ENCODE measurements at regions not wholly inside any gene's neighbourhood (a gene's known extent, or its start where the extent isn't known, plus 50 kb on each side); places are given as distances from the start of the nearest gene placed in this dataset.
"Not testable (repeated sequence)": the region's sequence is repeated elsewhere in the genome, so short reads cannot be mapped to it uniquely, and the experiment has no call there.

DNA sequence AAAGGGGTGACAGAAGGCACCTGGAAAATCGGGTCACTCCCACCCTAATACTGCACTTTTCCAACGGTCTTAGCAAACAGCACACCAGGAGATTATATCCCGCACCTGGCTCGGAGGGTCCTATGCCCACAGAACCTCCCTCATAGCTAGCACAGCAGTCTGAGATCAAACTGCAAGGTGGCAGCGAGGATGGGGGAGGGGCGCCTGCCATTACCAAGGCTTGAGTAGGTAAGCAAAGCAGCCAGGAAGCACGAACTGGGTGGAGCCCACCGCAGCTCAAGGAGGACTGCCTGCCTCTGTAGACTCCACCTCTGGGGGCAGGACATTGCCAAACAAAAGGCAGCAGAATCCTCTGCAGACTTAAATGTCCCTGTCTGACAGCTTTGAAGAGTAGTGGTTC, 101.8 kb downstream of the TBX20 start:
- DNase-seq (ENCODE audit: low spot score): not testable (repeated sequence)
- WGBS: 88% methylated on average over 8 of the region's 8 CpGs

DNA sequence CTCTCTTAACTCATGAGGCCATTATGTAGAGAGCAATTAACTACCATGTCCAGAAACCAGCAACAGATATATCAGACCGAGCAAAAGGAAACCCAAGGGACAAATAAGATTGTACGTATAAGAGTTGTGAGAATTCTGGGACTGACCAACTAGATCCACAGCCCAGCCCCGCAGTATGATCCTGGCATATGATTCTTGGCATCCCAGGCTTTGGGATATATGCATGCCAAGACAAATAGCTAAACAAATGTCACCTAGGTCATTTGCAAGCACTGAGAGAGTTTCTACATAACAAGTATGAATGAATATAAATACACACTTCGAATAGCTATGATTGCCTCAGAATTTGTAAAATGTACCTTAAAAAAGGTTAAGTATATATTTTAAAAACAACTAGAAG, 105.9 kb downstream of the TBX20 start:
- not testable (repeated sequence) for H3K36me3 ChIP-seq (ENCODE audit: control insufficient read depth in 4 of 4, insufficient read depth in 3 of 4, low read depth in 1 of 4, low read length in 3 of 4); H3K27me3 ChIP-seq (ENCODE audit: control insufficient read depth in 4 of 4, insufficient read depth in 4 of 4, low read length in 3 of 4); H3K4me3 ChIP-seq (ENCODE audit: low read depth in 1 of 3, low read length in 3 of 3); H3K4me1 ChIP-seq (ENCODE audit: control insufficient read depth in 4 of 4, insufficient read depth in 4 of 4, low read length in 3 of 4); H3K27ac ChIP-seq (ENCODE audit: low read depth in 1 of 2, low read length in 2 of 2); H3K9ac ChIP-seq (ENCODE audit: low read depth in 1 of 2, low read length in 2 of 2); H3K9me3 ChIP-seq (ENCODE audit: control insufficient read depth in 4 of 4, low read length in 3 of 4); DNase-seq (ENCODE audit: low spot score)
- WGBS: 40% methylated on average over 4 of the region's 4 CpGs
- peak in 1 of 2 donors; percentile 26 for TF ChIP-seq RXRA (IDR thresholded peaks at IDR 0.05)

More for the DNA sequence above, 101.8 kb downstream of the TBX20 start:
- not testable (repeated sequence) for H3K4me3 ChIP-seq (ENCODE audit: low read depth in 1 of 3, low read length in 3 of 3); H3K9me3 ChIP-seq (ENCODE audit: control insufficient read depth in 4 of 4, low read length in 3 of 4); H3K4me1 ChIP-seq (ENCODE audit: control insufficient read depth in 4 of 4, insufficient read depth in 4 of 4, low read length in 3 of 4); H3K27me3 ChIP-seq (ENCODE audit: control insufficient read depth in 4 of 4, insufficient read depth in 4 of 4, low read length in 3 of 4); H3K9ac ChIP-seq (ENCODE audit: low read depth in 1 of 2, low read length in 2 of 2); H3K36me3 ChIP-seq (ENCODE audit: control insufficient read depth in 4 of 4, insufficient read depth in 3 of 4, low read depth in 1 of 4, low read length in 3 of 4); H3K27ac ChIP-seq (ENCODE audit: low read depth in 1 of 2, low read length in 2 of 2)

DNA sequence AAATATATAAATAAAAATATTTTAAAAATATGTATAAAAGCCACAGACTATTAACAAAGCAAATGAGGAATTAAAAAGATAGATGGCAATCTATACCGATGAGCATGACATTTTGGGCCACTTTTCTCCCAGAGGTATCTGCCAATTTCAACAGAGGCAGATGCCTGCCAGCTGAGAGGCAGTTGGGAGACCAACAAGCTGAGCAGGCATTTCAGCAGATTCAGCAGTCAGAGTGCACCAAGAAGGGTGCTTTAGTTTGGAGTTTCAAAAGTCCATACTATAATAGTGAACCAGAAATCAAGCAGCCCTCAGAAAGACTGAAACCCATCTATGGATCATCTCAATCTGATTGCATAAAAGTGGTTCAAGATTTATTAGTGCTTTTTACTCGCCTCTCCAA, 104.8 kb upstream of the DPY19L1 start:
- H3K4me3 ChIP-seq (ENCODE audit: low read depth in 1 of 3, low read length in 3 of 3); H3K36me3 ChIP-seq (ENCODE audit: control insufficient read depth in 4 of 4, insufficient read depth in 3 of 4, low read depth in 1 of 4, low read length in 3 of 4); H3K4me1 ChIP-seq (ENCODE audit: control insufficient read depth in 4 of 4, insufficient read depth in 4 of 4, low read length in 3 of 4); DNase-seq (ENCODE audit: low spot score); H3K9me3 ChIP-seq (ENCODE audit: control insufficient read depth in 4 of 4, low read length in 3 of 4); H3K9ac ChIP-seq (ENCODE audit: low read depth in 1 of 2, low read length in 2 of 2); H3K27me3 ChIP-seq (ENCODE audit: control insufficient read depth in 4 of 4, insufficient read depth in 4 of 4, low read length in 3 of 4); H3K27ac ChIP-seq (ENCODE audit: low read depth in 1 of 2, low read length in 2 of 2): not testable (repeated sequence)
- WGBS: 66% methylated on average over 2 of the region's 2 CpGs

DNA sequence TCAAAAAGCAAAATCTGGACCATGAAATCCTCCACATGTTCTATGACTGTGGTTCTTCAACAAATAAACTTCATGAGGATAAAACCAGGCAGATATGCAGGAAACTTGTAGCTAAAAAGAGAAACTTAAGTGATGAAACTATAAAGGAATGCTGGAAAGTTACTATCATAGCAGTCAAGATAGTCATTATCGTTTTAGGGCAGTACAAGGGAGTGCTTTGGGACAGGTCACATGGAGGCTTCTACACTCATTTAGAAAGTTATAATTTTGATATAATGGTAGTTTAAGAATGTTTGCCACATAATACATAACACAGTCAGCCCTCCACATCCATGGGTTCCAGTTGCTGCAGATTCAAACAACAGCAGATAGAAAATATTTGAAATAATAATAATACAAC, 102.0 kb upstream of the DPY19L1 start:
- not testable (repeated sequence) for DNase-seq (ENCODE audit: low spot score); H3K36me3 ChIP-seq (ENCODE audit: control insufficient read depth in 4 of 4, insufficient read depth in 3 of 4, low read depth in 1 of 4, low read length in 3 of 4); H3K9me3 ChIP-seq (ENCODE audit: control insufficient read depth in 4 of 4, low read length in 3 of 4); H3K4me1 ChIP-seq (ENCODE audit: control insufficient read depth in 4 of 4, insufficient read depth in 4 of 4, low read length in 3 of 4); H3K4me3 ChIP-seq (ENCODE audit: low read depth in 1 of 3, low read length in 3 of 3); H3K9ac ChIP-seq (ENCODE audit: low read depth in 1 of 2, low read length in 2 of 2); H3K27ac ChIP-seq (ENCODE audit: low read depth in 1 of 2, low read length in 2 of 2); H3K27me3 ChIP-seq (ENCODE audit: control insufficient read depth in 4 of 4, insufficient read depth in 4 of 4, low read length in 3 of 4)
- WGBS: 78% methylated on average over 1 of the region's 1 CpG

DNA sequence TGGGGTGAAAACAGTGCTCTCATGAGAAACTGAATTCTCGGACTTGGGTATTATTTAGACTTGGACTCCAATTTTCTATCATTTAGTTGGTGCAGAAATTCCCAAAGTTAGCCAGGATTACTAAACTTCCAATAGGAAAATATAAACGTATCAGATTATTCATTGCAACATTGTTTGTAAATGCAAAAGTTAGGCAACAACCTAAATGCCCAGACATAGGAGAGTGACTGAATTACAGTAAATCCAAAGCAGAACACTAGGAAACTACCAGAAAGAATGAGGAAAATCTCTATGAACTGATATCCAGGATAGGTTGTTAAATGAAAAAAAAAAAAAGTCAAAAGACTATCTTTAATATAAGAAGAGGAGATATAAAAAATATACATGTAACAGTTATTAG, 96.2 kb upstream of the DPY19L1 start:
- H3K9me3 ChIP-seq (ENCODE audit: control insufficient read depth in 4 of 4, low read length in 3 of 4); H3K36me3 ChIP-seq (ENCODE audit: control insufficient read depth in 4 of 4, insufficient read depth in 3 of 4, low read depth in 1 of 4, low read length in 3 of 4); H3K27me3 ChIP-seq (ENCODE audit: control insufficient read depth in 4 of 4, insufficient read depth in 4 of 4, low read length in 3 of 4); H3K4me3 ChIP-seq (ENCODE audit: low read depth in 1 of 3, low read length in 3 of 3); DNase-seq (ENCODE audit: low spot score); H3K9ac ChIP-seq (ENCODE audit: low read depth in 1 of 2, low read length in 2 of 2); H3K4me1 ChIP-seq (ENCODE audit: control insufficient read depth in 4 of 4, insufficient read depth in 4 of 4, low read length in 3 of 4); H3K27ac ChIP-seq (ENCODE audit: low read depth in 1 of 2, low read length in 2 of 2): not testable (repeated sequence)
- WGBS: 65% methylated on average over 2 of the region's 2 CpGs

DNA sequence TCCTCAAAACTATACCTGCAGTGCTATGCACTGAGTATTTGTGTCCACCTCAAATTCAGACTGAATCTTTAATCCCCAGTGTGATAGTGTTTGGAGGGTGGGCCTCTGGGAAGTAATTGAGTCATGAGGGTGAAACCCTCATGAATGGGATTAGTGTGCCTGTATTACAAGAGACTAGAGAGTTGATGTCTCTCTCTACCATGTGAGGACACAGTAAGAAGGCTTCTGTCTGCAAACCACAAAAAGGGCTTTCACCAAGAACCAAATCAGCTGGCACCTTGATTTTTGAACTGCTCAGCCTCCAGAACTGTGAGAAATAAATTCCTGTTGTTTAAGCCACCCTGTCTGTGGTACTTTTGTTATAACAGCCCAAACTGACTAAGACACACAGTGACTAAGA, 95.7 kb upstream of the DPY19L1 start:
- not testable (repeated sequence) for H3K27me3 ChIP-seq (ENCODE audit: control insufficient read depth in 4 of 4, insufficient read depth in 4 of 4, low read length in 3 of 4); H3K36me3 ChIP-seq (ENCODE audit: control insufficient read depth in 4 of 4, insufficient read depth in 3 of 4, low read depth in 1 of 4, low read length in 3 of 4); H3K27ac ChIP-seq (ENCODE audit: low read depth in 1 of 2, low read length in 2 of 2); H3K4me1 ChIP-seq (ENCODE audit: control insufficient read depth in 4 of 4, insufficient read depth in 4 of 4, low read length in 3 of 4); H3K9me3 ChIP-seq (ENCODE audit: control insufficient read depth in 4 of 4, low read length in 3 of 4); DNase-seq (ENCODE audit: low spot score); H3K4me3 ChIP-seq (ENCODE audit: low read depth in 1 of 3, low read length in 3 of 3); H3K9ac ChIP-seq (ENCODE audit: low read depth in 1 of 2, low read length in 2 of 2)

DNA sequence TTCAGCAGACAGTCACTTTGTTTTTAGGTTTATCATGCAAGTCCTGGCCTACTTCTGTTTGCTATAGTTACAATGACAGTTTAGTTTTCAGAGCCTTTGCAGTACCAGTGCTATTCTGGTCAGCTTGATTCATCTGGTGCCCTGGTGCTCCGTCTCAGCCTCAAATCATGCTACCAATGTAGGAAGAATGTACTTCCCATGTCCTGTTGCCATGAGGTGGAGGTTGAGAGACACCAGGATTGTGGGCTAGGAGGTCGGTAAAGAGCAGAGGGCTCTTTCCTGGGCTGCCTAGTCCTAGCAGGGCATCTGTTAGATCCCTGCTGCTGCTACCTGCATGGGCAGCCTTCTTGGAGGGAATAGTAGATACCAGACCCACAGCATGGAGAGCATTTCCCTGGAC, 91.4 kb upstream of the DPY19L1 start:
- not testable (repeated sequence) for H3K27ac ChIP-seq (ENCODE audit: low read depth in 1 of 2, low read length in 2 of 2); H3K36me3 ChIP-seq (ENCODE audit: control insufficient read depth in 4 of 4, insufficient read depth in 3 of 4, low read depth in 1 of 4, low read length in 3 of 4); H3K9me3 ChIP-seq (ENCODE audit: control insufficient read depth in 4 of 4, low read length in 3 of 4); H3K4me3 ChIP-seq (ENCODE audit: low read depth in 1 of 3, low read length in 3 of 3); H3K4me1 ChIP-seq (ENCODE audit: control insufficient read depth in 4 of 4, insufficient read depth in 4 of 4, low read length in 3 of 4); DNase-seq (ENCODE audit: low spot score); H3K27me3 ChIP-seq (ENCODE audit: control insufficient read depth in 4 of 4, insufficient read depth in 4 of 4, low read length in 3 of 4); H3K9ac ChIP-seq (ENCODE audit: low read depth in 1 of 2, low read length in 2 of 2)
- 87% methylated on average over 2 of the region's 2 CpGs for WGBS

DNA sequence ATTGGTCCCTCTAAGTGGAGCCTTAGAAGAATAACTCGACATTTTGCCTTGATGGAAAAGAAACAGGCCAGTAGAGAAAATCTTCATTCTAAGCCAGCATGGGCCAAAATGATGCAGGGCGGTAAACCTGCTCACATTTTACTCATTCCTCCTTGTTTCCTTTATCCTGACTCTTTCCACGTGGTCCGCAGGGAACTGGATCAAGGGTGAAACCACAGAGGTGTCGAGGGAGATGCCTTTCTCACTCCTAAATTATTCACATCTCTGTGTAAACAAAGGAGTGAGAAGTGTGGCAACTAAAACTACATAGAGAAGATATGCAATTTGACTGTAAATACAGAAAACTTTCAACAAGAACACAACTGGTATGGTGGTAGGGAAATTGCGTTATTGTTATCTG, 81.2 kb upstream of the DPY19L1 start:
- not testable (repeated sequence) for H3K9me3 ChIP-seq (ENCODE audit: control insufficient read depth in 4 of 4, low read length in 3 of 4); H3K27ac ChIP-seq (ENCODE audit: low read depth in 1 of 2, low read length in 2 of 2); H3K4me1 ChIP-seq (ENCODE audit: control insufficient read depth in 4 of 4, insufficient read depth in 4 of 4, low read length in 3 of 4); H3K9ac ChIP-seq (ENCODE audit: low read depth in 1 of 2, low read length in 2 of 2); H3K4me3 ChIP-seq (ENCODE audit: low read depth in 1 of 3, low read length in 3 of 3); H3K36me3 ChIP-seq (ENCODE audit: control insufficient read depth in 4 of 4, insufficient read depth in 3 of 4, low read depth in 1 of 4, low read length in 3 of 4); H3K27me3 ChIP-seq (ENCODE audit: control insufficient read depth in 4 of 4, insufficient read depth in 4 of 4, low read length in 3 of 4); DNase-seq (ENCODE audit: low spot score)
- WGBS: 65% methylated on average over 6 of the region's 6 CpGs

DNA sequence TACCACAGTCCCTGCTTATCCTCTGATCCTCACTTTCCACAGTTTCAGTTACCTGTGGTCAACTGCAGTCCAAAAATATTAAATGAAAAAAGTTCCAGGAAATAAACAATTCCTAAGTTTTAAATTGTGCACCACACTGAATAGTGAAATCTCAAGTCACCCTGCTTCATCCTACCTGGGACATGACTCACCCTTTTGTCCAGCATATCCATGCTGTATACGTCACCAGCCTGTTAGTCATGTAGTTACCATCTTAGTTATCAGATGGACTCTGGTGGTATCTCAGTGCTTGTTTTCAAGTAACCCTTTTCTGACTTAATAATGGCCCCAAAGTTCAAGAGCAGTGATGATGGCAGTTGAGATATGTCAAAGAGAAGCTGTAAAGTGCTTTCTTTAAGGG, 69.4 kb upstream of the DPY19L1 start:
- not testable (repeated sequence) for DNase-seq (ENCODE audit: low spot score); H3K27ac ChIP-seq (ENCODE audit: low read depth in 1 of 2, low read length in 2 of 2); H3K9me3 ChIP-seq (ENCODE audit: control insufficient read depth in 4 of 4, low read length in 3 of 4); H3K4me1 ChIP-seq (ENCODE audit: control insufficient read depth in 4 of 4, insufficient read depth in 4 of 4, low read length in 3 of 4); H3K4me3 ChIP-seq (ENCODE audit: low read depth in 1 of 3, low read length in 3 of 3); H3K9ac ChIP-seq (ENCODE audit: low read depth in 1 of 2, low read length in 2 of 2); H3K36me3 ChIP-seq (ENCODE audit: control insufficient read depth in 4 of 4, insufficient read depth in 3 of 4, low read depth in 1 of 4, low read length in 3 of 4); H3K27me3 ChIP-seq (ENCODE audit: control insufficient read depth in 4 of 4, insufficient read depth in 4 of 4, low read length in 3 of 4)
- WGBS: 92% methylated on average over 1 of the region's 1 CpG
